ENCODE measurements at regions not wholly inside any gene's neighbourhood (a gene's known extent, or its start where the extent isn't known, plus 50 kb on each side); places are given as distances from the start of the nearest gene placed in this dataset.
A peak's percentile ranks its signal among the peaks of the same experiment; 100 is the strongest.

DNA sequence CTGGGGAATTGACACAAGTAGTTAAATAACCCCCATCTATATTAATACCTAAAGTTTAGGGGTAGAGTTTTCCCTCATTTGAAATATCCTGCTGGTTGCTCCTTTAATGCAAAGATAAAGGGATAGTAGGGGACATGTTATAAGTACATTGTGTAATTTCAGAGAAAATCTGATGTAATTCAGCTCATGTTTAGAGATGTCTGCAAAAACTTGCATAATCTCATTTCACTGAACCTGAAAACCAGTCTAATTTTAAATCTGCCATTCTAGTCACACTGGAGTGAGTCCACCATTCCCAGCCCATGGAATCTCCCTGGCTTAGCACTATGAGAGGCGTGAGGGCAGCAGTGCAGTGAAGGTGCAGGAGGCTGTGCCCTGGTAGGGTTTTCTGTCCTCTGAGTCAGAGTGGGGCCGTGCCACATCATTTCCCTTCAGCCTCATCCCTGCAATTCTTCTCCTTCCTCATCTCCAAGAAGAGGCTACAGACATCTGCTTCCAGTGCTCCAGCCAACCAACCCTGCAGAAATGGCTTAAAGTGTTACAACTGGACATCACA lies 246.3 kb upstream of the UMPS start:
- Histone ChIP-seq H3K27ac (ENCODE audit: low read length) (no peak overlapping the region), H3K4me1 (ENCODE audit: control insufficient read depth, insufficient read depth, low read length) (no peaks in the 10 kb centered on the region), H3K9me3 (ENCODE audit: control insufficient read depth, insufficient read depth, low read depth, low read length) (no peaks in the 10 kb centered on the region), H3K4me3 (ENCODE audit: low read depth in 2 of 2, low read length in 2 of 2) (no peak overlapping the region), H3K36me3 (ENCODE audit: control insufficient read depth, insufficient read depth, low read length) (no peaks in the 10 kb centered on the region), H3K27me3 (ENCODE audit: control insufficient read depth, insufficient read depth, low read length) (peaks cover 13% of the 10 kb centered on the region)
- intact Hi-C loops (cut with micrococcal nuclease; ENCODE audit: unreplicated experiment) (no loop called here), in situ Hi-C loops (cut with HindIII; ENCODE audit: low pct_unique_long_range_greater_than_20kb, low sequenced_read_pairs) (no loop called here)
- ChIA-PET POLR2A (no interaction called here), CTCF (no interaction called here)
- no TSS peak for BruUV-seq (replicated peaks)
- DNase-seq (ENCODE audit: low read depth, low spot score) (no peak), ATAC-seq (no peak)
- TF ChIP-seq, protein P1, sequence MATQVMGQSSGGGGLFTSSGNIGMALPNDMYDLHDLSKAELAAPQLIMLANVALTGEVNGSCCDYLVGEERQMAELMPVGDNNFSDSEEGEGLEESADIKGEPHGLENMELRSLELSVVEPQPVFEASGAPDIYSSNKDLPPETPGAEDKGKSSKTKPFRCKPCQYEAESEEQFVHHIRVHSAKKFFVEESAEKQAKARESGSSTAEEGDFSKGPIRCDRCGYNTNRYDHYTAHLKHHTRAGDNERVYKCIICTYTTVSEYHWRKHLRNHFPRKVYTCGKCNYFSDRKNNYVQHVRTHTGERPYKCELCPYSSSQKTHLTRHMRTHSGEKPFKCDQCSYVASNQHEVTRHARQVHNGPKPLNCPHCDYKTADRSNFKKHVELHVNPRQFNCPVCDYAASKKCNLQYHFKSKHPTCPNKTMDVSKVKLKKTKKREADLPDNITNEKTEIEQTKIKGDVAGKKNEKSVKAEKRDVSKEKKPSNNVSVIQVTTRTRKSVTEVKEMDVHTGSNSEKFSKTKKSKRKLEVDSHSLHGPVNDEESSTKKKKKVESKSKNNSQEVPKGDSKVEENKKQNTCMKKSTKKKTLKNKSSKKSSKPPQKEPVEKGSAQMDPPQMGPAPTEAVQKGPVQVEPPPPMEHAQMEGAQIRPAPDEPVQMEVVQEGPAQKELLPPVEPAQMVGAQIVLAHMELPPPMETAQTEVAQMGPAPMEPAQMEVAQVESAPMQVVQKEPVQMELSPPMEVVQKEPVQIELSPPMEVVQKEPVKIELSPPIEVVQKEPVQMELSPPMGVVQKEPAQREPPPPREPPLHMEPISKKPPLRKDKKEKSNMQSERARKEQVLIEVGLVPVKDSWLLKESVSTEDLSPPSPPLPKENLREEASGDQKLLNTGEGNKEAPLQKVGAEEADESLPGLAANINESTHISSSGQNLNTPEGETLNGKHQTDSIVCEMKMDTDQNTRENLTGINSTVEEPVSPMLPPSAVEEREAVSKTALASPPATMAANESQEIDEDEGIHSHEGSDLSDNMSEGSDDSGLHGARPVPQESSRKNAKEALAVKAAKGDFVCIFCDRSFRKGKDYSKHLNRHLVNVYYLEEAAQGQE (IDR thresholded peaks at IDR 0.05; ENCODE audit: insufficient read depth in 1 of 2, low read depth in 2 of 2, low read length in 1 of 2) = no peak
- TF ChIP-seq SIN3A (IDR thresholded peaks at IDR 0.05; ENCODE audit: borderline replicate concordance, insufficient read depth, low read depth, low read length) (no peak), TCF7L2 (IDR thresholded peaks at IDR 0.05; ENCODE audit: low read depth, low read length) (no peak), POLR2AphosphoS5 (IDR thresholded peaks at IDR 0.05; ENCODE audit: low read depth, low read length) (no peak)
- TF ChIP-seq, protein P2, sequence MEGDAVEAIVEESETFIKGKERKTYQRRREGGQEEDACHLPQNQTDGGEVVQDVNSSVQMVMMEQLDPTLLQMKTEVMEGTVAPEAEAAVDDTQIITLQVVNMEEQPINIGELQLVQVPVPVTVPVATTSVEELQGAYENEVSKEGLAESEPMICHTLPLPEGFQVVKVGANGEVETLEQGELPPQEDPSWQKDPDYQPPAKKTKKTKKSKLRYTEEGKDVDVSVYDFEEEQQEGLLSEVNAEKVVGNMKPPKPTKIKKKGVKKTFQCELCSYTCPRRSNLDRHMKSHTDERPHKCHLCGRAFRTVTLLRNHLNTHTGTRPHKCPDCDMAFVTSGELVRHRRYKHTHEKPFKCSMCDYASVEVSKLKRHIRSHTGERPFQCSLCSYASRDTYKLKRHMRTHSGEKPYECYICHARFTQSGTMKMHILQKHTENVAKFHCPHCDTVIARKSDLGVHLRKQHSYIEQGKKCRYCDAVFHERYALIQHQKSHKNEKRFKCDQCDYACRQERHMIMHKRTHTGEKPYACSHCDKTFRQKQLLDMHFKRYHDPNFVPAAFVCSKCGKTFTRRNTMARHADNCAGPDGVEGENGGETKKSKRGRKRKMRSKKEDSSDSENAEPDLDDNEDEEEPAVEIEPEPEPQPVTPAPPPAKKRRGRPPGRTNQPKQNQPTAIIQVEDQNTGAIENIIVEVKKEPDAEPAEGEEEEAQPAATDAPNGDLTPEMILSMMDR (IDR thresholded peaks at IDR 0.05) = no peak

DNA sequence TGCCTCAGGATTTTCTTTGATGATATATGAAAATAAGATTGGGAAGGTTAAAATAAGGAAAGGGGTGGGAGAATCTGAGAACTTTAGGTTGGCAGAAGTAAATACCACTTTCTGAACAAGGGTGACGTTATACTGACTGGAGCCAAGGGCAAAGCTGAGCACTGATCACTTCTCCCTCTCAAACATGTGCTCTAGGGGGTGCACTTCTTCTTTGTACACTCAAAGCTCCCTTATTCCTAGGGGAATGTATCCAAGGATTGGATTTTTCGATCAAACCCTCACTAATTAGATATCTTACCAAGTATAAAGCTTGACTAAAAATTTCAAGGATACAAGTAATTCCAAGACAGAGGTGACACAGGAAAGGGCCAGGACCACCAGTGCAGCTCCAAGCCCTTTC lies 243.9 kb upstream of the UMPS start:
- ATAC-seq (no peak), DNase-seq (ENCODE audit: low read depth, low spot score) (no peak)
- BruUV-seq (replicated peaks) = no TSS peak
- ChIA-PET POLR2A (no interaction called here), CTCF (no interaction called here)
- H3K27ac ChIP-seq (ENCODE audit: low read length) = no peak overlapping the region
- no peaks in the 10 kb centered on the region for H3K36me3 ChIP-seq (ENCODE audit: control insufficient read depth, insufficient read depth, low read length)
- peaks cover 8% of the 10 kb centered on the region for H3K27me3 ChIP-seq (ENCODE audit: control insufficient read depth, insufficient read depth, low read length)
- in situ Hi-C loops (cut with HindIII; ENCODE audit: low pct_unique_long_range_greater_than_20kb, low sequenced_read_pairs) (no loop called here), intact Hi-C loops (cut with micrococcal nuclease; ENCODE audit: unreplicated experiment) (no loop called here)
- no peaks in the 10 kb centered on the region for H3K9me3 ChIP-seq (ENCODE audit: control insufficient read depth, insufficient read depth, low read depth, low read length)
- no peak for TF ChIP-seq SIN3A (IDR thresholded peaks at IDR 0.05; ENCODE audit: borderline replicate concordance, insufficient read depth, low read depth, low read length)
- TF ChIP-seq, protein P2 (IDR thresholded peaks at IDR 0.05) = peak; percentile 24; the same call in 1 of the 2 replicates
- TF ChIP-seq TCF7L2 (IDR thresholded peaks at IDR 0.05; ENCODE audit: low read depth, low read length) = no peak
- H3K4me1 ChIP-seq (ENCODE audit: control insufficient read depth, insufficient read depth, low read length) = no peaks in the 10 kb centered on the region
- no peak overlapping the region for H3K4me3 ChIP-seq (ENCODE audit: low read depth in 2 of 2, low read length in 2 of 2)
